ENCODE measurements at regions not wholly inside any gene's neighbourhood (a gene's known extent, or its start where the extent isn't known, plus 50 kb on each side); places are given as distances from the start of the nearest gene placed in this dataset.

DNA sequence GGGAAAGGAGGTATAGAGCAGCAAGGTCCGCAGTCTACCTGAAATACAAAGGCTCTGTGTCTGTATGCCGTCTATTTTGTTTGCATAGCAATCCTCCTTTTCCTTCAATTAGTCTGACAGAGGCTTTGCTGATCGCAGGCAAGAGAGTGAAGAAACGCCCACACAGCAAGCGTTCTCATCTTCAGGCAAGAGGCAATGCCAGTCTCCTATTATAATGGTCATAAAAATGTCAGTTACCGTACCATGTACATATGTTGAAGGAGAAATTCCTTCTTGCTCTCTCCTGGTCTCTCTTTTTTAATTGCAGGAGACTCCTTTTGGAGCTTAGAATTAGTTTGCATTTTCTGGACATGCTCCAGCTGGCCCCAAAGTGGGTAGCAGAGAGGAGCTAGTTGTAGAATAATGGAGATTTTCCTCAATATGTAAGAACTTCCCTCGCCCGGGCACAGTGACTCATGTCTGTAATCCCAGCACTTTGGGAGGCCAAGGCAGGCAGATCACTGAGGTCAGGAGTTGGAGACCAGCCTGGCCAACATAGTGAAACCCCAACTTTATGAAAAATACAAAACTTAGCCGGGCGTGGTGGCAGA, 139.5 kb downstream of the PFKFB3 start:
- DNase-seq: no peak

GRCh38 chr10:6343305-6344010, 140.7 kb downstream of the PFKFB3 start:
- peak; percentile 33 for DNase-seq

DNA sequence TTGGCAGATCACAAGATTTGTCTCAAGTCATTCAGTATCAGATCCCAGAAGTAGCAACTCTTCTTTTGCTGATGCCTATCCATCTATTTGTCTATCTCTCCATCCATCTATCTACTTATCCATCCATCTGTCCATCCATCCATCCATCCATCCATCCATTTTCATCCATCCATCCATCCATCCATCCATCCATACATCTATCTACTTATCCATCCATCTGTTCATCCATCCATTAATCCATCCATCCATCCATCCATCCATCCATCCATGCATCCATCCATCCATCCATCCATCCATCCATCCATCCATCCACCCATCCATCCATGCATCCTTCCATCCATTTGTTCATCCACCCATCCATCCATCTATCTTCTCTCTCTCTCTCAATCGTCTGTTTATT, 142.7 kb downstream of the PFKFB3 start:
- DNase-seq: no peak

- DNase-seq: no peak
Observed at GRCh38 chr10:6346631-6347030, 143.9 kb downstream of the PFKFB3 start.

GRCh38 chr10:6347391-6347951, 144.7 kb downstream of the PFKFB3 start:
- DNase-seq: no peak

DNA sequence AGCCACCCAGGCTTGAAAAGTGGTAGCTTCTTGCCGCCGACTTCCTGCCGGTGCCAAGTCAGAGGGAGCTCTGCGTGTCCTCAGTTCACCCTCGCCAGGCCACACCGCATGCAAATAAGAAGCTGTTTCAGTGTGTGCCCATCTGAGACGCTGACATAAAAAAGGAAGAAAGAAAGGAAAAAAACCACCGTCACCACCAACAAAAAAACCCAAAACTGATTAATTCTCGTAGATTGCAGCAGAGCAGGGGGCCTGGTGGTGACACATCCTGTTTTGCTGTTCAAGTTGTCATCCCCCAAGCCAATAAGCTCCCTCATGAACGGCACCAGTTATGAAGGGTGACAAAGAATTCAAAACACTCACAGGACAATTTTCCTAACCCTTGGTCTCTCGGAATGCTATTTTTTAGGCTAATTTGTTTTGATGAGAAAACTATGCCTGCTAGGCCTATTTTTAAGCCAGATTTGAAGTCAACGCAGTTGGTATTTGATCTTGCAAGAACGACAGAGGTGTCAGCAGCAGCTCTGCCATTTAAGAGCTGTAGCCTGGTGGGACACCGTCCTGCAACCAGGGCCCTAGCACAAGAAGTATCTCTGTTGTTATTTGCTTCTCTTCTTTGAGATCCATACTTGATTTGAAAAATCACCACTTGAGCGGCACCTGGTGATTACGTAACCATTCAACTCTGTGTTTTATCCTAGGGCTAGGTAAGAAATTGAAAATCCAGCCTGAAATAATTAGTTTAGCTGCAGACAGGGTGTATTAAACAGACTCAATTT, 145.6 kb downstream of the PFKFB3 start:
- DNase-seq: no peak

DNA sequence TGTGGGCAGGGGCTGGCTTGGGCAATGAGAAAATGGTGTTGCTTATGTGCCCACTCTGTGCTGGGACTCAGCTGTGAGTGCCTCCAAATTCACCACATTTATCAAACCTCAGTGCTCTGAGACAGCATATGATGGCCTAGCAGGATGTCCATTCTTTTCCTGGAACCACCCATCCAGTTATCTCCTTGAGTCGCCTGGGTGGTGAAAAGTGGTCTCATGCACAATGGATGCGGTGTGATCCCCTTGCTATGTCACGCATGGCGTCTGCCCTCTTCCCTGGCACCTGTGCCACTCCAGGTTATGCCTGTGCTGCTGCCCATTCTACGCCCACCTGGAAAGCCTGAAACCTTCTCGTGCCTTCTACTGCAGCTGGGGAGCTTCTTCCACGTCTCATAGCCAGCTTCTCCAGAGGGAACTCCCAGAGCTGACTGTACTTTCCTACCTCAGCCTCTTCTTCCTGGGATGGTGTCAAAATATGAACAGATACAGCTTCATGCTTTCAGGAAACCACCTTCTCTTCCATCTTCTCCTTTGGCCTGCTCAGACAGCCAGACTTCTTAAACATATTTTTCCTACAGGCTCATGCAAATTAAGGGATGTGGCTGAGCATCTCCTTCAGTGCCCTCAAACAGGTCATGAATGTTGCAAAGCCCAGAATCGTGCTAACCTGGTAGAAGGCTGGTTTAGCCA, 147.3 kb downstream of the PFKFB3 start:
- no peak for DNase-seq

DNA sequence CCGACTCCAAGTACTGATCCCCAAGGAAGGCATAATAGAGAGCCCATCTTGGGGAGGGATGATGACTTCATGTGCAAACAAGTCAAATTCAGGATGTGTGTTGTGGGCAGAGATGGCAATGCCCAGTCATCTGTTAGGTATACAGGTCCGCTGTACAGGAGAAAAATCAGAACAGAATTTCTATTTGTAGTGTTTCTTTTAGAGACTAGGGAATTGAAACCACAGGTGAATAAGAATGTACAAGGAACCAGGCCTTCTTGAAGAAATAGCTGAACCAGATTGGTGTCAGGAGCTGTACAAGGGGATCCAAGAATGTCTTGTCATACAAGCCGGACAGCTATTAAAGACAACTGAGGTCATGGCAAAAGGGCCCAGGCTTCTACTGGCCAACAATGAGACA, 147.9 kb downstream of the PFKFB3 start:
- no peak for DNase-seq

DNA sequence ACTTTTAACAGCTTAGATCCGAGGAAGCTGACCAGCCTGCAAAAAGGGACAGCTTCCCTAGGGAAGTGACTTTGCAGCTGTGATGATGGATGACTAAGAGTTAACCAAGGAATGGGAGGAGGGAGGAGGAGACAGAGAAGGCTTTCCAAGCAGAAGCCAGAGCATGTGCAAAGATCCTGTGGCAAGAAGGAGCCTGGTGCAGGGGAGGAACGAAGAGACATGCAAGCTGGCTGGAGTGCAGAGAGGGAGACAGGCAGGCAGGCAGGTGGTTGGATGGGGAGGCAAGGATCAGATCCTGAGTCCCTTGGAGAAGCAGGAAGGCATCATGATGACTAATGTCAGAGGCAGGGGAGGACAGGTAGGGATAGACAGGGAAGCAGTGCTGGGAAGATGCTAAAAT, 148.8 kb downstream of the PFKFB3 start:
- DNase-seq: no peak

GRCh38 chr10:6353526-6353925, 150.8 kb downstream of the PFKFB3 start:
- DNase-seq: no peak

- no peak for DNase-seq
Observed at GRCh38 chr10:6354168-6354772, 151.5 kb downstream of the PFKFB3 start.

DNA sequence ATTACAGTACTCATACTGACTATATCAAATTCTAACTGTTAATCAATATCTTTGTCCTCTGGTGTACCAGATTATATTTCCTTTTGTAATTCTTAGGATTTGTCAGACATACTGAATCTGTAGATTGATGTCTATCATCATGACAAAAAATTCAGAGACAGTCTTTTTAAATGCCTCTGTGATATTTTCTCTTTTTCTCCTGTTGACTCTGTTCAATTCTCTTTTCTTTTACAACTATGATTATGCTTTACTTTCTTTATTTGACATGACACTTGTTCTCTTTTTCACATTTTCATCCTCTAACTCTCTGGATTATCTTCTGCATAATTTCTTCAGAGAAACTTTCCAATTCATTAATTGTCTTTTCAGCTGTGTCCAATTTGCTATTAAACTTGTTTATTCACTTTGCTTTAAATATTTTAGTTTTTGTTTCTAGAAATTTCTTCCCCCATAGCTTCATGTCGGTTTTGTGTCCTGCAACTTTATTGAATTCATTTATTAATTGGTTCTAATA, 153.6 kb downstream of the PFKFB3 start:
- DNase-seq: no peak

GRCh38 chr10:6361869-6362268, 159.1 kb downstream of the PFKFB3 start:
- DNase-seq: no peak

DNA sequence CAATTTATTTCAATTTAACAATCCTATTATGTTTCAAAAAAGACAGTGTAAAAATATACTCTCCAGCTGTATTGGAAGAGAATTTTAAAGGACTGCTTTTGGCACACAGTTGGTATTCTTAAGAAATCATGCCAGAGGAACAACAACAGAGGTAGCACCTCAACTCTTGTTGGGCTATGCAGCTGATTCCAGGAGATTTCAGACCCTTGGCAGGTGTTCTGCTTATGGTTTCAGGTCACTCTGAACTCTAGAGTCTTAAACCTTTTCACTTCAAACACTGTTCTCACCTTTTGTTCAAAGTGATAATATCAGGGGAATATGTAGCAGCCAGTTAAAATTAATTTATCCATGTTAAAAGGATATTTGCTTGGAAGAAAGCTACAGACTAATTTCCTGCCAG, 160.1 kb downstream of the PFKFB3 start:
- no peak for DNase-seq

- DNase-seq: no peak
Observed at GRCh38 chr10:6363511-6363910, 160.8 kb downstream of the PFKFB3 start.

DNA sequence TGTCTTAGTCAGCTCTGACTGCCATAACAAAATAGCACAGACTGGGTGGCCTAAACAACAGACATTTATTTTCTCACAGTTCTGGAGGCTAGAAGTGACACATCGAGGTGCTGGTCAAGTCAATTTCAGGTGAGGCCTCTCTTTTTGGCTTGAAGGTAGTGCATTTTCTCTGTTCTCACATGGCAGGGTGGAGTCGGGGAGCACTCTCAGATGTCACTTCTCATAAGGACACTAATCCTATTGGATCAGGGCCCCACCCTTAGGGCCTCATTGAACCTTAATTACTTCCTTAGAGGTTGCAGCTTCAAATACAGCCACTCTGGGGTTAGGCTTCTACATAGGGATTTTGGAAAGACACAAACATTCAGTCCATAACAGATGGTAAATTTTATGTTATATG, 161.6 kb downstream of the PFKFB3 start:
- DNase-seq: no peak

- DNase-seq: no peak
Observed at GRCh38 chr10:6364893-6365292, 162.2 kb downstream of the PFKFB3 start.

- DNase-seq: no peak
Observed at GRCh38 chr10:6365384-6365783, 162.7 kb downstream of the PFKFB3 start.

Measured in skin of body (tissue), 1 donor.